Fibroblast of the conjunctiva (primary cell): ENCODE measurements at regions not wholly inside any gene's neighbourhood (a gene's known extent, or its start where the extent isn't known, plus 50 kb on each side); places are given as distances from the start of the nearest gene placed in this dataset.

ENCODE experiments used
- DNase-seq: peaks from one replicate; pipeline ENCODE4 v3.0.0-alpha.2; 2010; ENCODE audit warnings: low read depth

DNA sequence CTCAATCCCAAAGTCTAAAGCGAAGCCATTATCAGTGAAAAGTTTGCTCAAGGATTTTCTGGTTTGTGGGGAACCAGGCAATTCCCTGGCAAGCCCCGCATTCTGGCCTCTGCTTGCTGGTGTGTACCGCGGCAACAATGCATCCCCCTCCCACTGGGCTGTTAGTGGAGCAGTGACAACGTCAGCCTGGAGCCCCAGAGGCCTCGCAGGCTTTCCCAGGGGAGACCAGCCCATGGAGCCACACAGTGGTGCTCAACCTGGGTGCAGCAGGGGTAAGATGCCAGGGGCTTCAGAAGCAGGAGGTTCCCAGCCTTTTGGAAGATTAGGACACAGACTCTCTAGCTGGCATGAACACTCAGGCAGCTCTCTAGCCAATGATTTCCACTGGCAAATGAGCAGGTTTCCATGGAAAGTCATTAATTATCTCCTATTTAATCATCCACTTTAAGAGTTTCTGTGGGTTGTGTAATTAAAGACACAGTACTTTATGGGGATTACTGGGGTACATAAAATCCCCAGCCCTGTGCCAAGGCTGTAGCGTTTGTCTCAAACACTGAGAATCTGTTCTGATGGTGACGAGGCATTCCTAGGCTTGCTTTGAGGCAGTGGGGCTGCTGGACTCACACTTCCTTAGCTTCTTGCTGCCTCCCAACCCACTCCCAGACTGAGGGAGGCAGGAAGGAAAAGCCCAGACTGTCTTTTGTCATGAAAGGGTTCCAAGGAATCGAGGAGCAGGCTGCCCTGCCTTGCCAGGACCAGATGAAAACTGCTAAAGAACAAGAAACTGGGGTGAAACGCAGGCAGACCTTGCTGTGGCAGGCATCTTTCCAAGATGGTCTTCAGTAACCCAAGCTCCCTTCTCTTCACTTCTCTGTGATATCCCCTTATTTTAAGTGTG, 411.9 kb upstream of the SHH start:
- no peak for DNase-seq

GRCh38 chr7:156222611-156223010, 410.3 kb upstream of the SHH start:
- DNase-seq, result no peak

DNA sequence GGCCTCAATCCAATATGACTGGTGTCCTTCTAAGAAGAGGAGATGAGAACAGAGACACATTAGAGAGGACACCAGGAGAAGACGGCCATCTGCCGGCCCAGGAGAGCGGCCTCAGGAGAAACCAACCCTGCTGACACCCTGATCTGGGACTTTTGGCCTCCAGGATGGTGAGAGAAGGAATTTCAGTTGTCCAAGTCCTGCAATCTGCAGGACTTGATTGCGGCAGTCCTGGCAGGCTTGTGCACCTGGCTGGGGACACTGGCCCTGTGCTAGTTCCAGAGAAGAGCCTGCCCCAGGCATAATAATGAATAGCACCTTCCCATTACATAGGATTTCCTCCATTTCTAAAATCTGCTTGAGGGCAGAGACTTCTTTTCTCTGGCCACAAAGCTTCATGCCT, 409.9 kb upstream of the SHH start:
- no peak for DNase-seq

DNA sequence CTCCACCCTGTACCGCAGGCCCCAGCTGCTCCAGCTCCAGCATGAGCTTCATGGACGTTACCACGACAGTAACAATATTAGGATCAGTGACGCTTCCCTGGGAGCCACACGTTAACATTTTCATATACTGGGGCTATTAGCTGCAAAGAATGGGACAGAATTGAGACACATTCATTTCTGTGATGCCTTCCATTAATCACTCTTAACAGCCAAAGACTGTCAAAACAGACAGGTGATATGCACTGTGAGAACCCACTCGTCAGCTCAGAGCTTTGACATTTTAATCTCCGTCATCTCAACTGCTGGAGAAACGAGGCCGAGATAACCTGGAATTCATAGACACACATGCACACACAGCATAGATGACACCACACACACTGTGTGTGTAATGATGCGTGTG, 408.4 kb upstream of the SHH start:
- DNase-seq, result no peak

DNA sequence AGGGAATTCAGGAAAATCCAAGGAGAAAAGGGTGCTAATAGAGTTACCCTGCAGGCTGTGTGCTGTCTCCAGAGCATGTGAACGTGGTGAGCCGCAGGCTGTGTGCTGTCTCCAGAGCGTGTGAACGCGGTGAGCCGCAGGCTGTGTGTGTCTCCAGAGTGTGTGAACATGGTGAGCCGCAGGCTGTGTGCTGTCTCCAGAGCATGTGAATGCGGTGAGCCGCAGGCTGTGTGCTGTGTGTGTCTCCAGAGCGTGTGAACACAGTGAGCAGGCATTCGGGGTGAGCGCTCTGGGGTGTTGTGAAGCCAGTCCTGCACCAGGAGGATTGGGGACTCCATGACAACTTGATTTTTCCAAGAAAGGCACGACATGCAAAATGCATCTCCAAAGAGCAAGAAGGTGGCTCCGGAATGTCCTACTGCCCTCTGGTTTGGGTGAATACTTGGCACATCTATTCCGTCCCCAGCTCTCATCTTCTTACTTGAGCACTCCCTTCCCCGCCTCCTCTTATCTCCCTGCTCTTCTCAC, 407.9 kb upstream of the SHH start:
- DNase-seq, result no peak

DNA sequence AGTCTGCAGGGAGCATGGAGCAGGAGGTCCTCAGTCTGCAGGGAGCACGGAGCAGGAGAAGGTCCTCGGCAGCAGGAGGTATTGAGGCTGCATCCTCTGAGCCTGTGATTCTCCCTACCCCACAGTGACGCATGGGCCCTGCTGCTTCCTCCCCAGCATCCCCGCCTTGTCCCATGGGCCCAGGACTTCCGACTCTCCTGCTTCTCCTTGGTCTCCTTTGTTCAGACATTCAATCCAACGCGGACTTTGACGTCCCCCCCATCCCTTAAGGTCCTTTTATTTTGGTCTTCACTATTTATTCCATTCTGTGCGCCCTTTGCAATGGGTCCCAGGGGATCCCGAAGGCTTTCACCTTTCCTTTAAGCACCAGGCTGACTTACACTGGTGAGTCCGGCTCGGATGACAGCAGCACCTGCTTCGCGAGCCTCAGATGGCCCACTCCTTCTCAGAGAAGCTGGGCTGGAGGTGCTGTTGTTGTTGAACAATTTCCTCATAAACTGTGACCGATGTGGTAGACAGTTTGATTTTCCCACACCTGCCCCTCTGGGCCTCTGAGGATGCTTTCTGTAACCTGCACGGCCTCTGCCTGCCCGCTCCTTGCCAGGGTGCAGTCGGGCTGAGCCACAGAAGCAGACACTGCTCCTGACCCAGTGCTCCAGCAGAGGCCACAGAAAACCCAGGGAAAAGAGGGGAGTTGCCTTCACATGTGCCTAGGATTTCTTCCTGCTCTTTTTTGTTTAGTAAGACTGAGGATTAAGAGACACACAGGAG, 407.2 kb upstream of the SHH start:
- no peak for DNase-seq

- no peak for DNase-seq
These were observed 406.5 kb upstream of the SHH start for GRCh38 chr7:156218544-156219306.

DNA sequence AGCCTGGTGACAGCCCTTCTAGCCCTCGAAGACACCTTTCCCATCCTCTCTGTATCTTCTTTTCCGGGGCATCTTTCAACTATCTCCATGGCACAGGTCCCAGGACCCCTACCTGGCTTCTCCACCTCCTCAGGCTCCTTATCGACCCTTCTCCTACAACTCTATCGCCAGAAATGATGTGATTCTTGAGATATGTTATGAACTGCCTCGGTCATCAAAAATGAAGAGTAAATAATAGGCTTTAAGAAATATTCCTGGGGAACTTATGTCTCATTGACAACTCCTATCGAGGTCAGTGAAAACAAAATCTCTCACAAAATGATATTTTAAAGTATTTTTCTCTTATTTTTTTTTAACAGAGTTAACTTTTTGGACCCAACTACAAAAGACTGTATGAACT, 405.5 kb upstream of the SHH start:
- DNase-seq, result no peak

GRCh38 chr7:156209087-156209486, 396.8 kb upstream of the SHH start:
- no peak for DNase-seq

DNA sequence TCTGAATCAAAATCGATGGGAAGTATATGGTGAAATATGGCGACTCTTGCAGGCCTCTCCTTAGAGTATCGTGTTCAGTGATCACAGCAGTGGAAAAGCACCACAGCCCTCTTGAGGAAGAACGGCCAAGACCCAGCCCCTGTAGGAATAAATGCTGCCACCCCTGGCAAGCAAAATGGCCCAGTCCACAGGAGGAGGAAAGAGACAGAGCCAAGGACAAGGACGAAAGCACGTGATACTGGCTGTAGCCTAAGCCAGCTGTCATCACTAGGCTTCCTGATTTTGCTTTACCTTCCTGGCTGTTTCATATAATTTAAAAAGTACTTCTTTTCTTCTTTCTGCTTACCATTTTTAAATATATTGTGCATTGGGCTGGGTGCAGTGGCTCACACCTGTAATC, 395.0 kb upstream of the SHH start:
- no peak for DNase-seq

DNA sequence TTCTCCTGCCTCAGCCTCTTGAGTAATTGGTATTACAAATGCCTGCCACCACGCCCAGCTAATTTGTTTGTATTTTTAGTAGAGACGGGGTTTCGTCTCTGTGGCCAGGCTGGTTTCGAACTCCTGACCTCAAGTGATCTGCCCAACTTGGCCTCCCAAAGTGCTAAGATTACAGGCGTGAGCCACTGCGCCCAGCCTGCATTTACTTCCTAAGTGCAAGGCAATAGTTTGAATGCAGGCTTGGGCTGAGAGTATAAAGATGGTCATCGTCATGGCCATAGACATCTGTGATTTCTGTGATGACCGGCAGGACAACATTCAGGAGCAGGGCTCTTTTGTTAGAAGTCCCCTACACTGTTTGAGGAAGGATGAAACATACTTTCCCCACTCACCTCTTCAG, 393.9 kb upstream of the SHH start:
- no peak for DNase-seq

GRCh38 chr7:156204820-156205219, 392.6 kb upstream of the SHH start:
- DNase-seq, result no peak

- no peak for DNase-seq
These were observed 391.7 kb upstream of the SHH start for GRCh38 chr7:156203923-156204322.

- no peak for DNase-seq
These were observed 386.0 kb upstream of the SHH start for GRCh38 chr7:156198277-156198676.

DNA sequence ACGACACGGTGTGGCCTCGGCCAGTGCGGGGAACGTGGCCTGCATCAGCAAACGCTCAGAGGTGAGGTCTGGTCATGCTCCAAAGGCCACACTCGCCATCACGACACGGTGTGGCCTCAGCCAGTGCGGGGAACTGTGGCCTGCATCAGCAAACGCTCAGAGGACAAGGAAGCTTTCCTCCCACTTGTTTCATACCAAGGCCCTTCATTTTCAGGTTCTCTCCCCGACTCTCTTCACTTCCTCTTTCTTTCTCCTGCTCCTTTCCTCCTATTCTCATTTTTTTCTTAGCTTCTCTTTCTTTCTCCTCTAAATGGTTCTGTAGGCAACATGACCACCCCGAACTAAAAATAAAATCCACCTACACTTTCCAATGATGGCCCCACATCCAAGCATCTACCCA, 384.4 kb upstream of the SHH start:
- DNase-seq, result no peak

DNA sequence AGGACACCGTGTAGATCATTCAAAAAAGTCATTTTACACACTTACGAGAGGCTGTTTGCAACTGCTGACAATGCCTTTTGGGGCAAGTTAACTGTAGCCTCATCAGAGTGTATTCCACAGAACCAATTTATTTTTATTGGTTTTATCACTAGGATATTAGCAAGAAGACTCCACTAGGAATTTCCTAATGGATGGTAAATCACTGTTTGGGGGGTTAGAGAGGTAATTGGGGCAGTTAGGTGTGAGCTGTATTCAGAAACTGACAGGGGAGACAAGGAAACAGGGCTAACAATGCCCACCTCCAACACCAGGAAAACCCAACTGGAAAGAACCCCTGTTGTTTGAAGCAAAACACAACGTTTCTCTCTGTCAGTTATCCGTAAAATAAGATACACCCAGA, 383.0 kb upstream of the SHH start:
- no peak for DNase-seq

DNA sequence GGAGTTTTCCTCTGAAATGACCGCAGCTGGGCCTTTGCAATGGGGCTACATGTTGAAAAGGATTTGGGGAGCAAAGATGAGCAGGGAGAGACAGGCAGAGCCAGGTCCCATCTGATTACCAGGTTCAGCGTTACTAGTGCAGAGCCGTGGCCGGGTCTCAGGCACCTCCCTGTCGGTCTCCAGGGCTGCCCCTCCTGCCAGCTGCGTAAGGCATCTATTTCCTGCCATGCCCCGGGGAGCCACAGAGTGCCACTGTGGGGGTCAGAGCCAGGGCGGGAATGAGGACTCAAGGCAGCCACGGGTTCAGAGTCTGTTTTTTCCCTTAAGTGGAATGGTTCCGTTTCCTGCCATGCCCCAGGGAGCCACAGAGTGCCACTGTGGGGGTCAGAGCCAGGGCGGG, 382.6 kb upstream of the SHH start:
- no peak for DNase-seq

- DNase-seq, result no peak
These were observed 380.7 kb upstream of the SHH start for GRCh38 chr7:156192921-156193320.

- DNase-seq, result no peak
These were observed 378.8 kb upstream of the SHH start for GRCh38 chr7:156191090-156191489.

- DNase-seq, result no peak
These were observed 372.8 kb upstream of the SHH start for GRCh38 chr7:156185076-156185475.

DNA sequence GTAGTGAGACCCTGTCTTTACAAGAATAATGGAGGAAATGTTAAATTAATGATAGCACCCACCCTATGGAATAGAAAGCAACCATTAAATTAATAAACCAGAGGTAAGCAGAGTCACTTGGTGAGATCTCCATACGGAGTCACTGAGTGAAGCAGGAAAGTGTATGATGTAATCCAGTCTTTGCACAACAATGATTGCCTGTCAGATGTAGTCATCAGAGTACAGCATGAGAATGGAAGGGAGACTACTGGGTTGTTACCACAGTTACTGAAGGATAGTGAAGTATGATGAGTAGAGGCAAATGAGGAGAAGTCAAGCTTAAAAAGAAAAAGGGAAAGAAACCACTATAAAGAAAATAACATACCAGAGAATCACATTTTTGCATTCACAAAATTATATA, 371.9 kb upstream of the SHH start:
- DNase-seq, result no peak

DNA sequence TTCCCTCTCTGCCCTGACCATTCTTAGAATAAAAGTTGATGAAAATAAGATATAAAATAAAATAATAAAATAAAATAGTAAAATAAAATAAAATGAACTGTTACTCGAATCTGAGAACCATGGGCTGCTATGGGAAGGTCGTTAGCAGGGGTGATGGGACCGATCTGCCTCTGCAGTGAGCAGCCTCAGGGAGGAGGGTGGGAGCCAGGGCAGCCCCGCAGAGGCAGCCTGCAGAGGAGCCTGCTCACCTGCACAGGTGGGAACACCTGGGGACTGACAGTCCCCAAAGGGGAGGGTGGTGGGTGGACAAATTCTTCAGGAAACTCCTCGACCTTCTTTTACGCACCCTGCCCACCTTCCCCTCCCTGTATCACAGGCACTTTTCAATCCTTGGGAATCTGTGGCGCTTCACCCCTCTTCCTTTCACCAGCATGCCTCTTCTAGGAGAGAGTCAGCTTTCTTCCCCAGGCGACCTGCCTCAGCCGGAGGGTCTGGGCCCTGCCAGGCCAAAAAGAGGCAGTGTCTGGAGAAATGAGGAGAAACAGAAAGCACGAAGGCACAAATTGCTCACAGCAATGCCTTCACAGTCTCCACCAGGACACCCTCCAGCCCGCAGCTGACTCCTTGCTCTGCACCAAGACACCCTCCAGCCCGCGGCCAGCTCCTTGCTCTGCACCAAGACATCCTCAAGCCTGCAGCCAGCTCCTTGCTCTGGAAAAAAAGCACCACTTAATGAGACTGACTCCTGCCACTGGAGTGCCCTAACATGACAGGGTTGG, 368.4 kb upstream of the SHH start:
- DNase-seq, result no peak
